ENCODE measurements at regions not wholly inside any gene's neighbourhood (a gene's known extent, or its start where the extent isn't known, plus 50 kb on each side); places are given as distances from the start of the nearest gene placed in this dataset.

DNA sequence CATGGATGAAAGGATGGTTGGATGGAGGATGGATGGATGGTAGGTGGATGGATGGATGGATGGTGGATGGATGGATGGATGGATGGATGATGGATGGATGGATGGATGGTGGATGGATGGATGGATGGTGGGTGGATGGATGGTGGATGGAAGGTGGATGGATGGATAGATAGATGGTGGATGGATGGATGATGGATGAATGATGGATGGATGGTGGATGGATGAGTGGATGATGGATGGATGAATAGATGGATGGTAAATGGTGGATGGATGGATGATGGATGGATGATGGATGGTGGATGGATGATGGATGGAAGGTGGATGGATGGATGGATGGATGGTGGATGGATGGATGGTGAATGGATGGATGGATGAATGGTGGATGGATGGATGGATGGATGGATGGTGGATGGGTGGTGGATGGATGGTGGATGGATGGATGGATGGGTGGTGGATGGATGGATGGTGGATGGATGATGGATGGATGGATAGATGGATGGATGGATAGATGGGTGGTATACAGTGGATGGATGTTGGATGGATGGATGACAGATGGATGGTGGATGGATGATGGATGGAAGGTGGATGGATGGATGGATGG, 350.8 kb downstream of the BRD1 start:
- TF ChIP-seq CTCF (IDR thresholded peaks at IDR 0.05; ENCODE audit: low read depth, low read length, poor library complexity, severe bottlenecking) = no peak
- no peak for TF ChIP-seq EZH2phosphoT487 (IDR thresholded peaks at IDR 0.05; ENCODE audit: borderline replicate concordance, low read length)
